ENCODE measurements at regions not wholly inside any gene's neighbourhood (a gene's known extent, or its start where the extent isn't known, plus 50 kb on each side); places are given as distances from the start of the nearest gene placed in this dataset.

DNA sequence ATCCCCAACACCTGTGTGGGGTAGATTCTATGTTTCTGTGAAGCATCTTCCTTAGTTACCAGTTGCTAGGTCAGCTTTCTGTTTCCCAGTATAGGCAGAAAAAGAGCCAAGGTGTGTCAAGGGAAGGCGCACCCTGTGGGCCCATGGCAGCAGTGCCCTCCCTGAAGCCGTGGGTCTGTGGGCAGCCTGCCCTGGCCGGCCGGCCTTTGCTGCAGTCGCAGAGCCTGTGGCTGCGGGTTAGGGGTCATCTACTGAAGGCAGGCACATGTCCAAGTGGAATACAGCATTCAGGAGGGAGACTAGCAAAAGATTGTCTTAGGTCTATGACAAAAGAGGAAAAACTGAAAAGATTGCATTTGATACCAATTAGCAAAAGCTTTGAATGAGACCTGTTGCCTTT, 214.0 kb downstream of the IRS2 start:
- TF ChIP-seq EZH2 (IDR thresholded peaks at IDR 0.05; ENCODE audit: insufficient read depth, poor library complexity, severe bottlenecking) (no peak), EZH2phosphoT487 (IDR thresholded peaks at IDR 0.05; ENCODE audit: insufficient read depth, low read depth) (no peak)
